A549 (cell line): ENCODE measurements at regions not wholly inside any gene's neighbourhood (a gene's known extent, or its start where the extent isn't known, plus 50 kb on each side); places are given as distances from the start of the nearest gene placed in this dataset.

Experiments
- ATAC-seq, 2 experiments: fragments of 200-7000 bp in 1 of 2; fragments of >200 bp in 1 of 2; cut with Nextera tagmentation in 1 of 2; cut with Tn5 transposase in 1 of 2; 3 replicates each; pipeline versions ENCODE4 v1.8.0 to v1.9.1; 2018 to 2020; ENCODE audit warnings: mild to moderate bottlenecking in 1 of 2, moderate library complexity in 1 of 2
- CTCF ChIA-PET: fragments of 300-600 bp; sonication (Branson Sonifier 250); formaldehyde crosslinking; extraction: SDS; loops from one replicate; lab custom pipeline; 2021; ENCODE audit warnings: antibody characterized with exemption, inconsistent platforms; lab: Yijun Ruan, JAX
- POLR2A ChIA-PET: fragments of 350-600 bp; formaldehyde crosslinking; extraction: SDS; loops from one replicate; lab custom pipeline; 2021; ENCODE audit warnings: antibody characterized with exemption, inconsistent platforms; lab: Yijun Ruan, JAX
- DNase-seq, 2 experiments: peaks; one replicate each; pipeline versions ENCODE4 v3.0.0 to v3.0.0-alpha.2; 2011 to 2016; ENCODE audit warnings: low read depth in 1 of 2, low spot score in 1 of 2
- FAIRE-seq: peaks from 2 replicates; lab custom pipeline; 2011; peaks lifted over from hg19 to GRCh38; lab: Jason Lieb, UNC
- H3K27ac ChIP-seq, 2 experiments: fragments of >200 bp; sonication (Bioruptor Twin); formaldehyde crosslinking; 3 replicates each; pipeline ENCODE4 v1.5.1; 2016 to 2017
- H3K4me1 ChIP-seq: fragments of >200 bp; sonication (Bioruptor Twin); formaldehyde crosslinking; 3 replicates; pipeline ENCODE4 v1.6.1; 2016
- H3K4me2 ChIP-seq: fragments of >200 bp; sonication (Bioruptor Twin); formaldehyde crosslinking; 3 replicates; pipeline ENCODE4 v1.6.1; 2016
- H3K4me3 ChIP-seq: fragments of >200 bp; sonication (Bioruptor Twin); formaldehyde crosslinking; 3 replicates; pipeline ENCODE4 v1.5.1; 2016
- H3K9me3 ChIP-seq: fragments of >200 bp; sonication (Bioruptor Twin); formaldehyde crosslinking; 3 replicates; pipeline ENCODE4 v1.6.1; 2016
- CBX2 ChIP-seq: fragments of 200-600 bp; sonication (generic); IDR thresholded peaks from 2 replicates; pipeline ENCODE4 v1.6.1; 2016; ENCODE audit warnings: low read depth, mild to moderate bottlenecking, borderline replicate concordance
- CBX8 ChIP-seq: fragments of 200-600 bp; sonication (generic); IDR thresholded peaks from 2 replicates; pipeline ENCODE4 v1.6.1; 2016
- CEBPB ChIP-seq, 2 experiments: fragments of >200 bp in 1 of 2; sonication (Bioruptor Twin) in 1 of 2; formaldehyde crosslinking in 1 of 2; IDR thresholded peaks; 2 replicates each; pipeline ENCODE4 v1.6.1; 2012 to 2016
- CHD2 ChIP-seq: fragments of 150-350 bp; IDR thresholded peaks from 2 replicates; pipeline ENCODE4 v1.6.1; 2014; ENCODE audit warnings: low read length; ENCODE audit not compliant: partially characterized antibody
- EP300 ChIP-seq, 2 experiments: fragments of >200 bp; sonication (Bioruptor Twin); formaldehyde crosslinking; IDR thresholded peaks; 2 replicates in 1 of 2; 3 replicates in 1 of 2; pipeline ENCODE4 v1.6.1; 2016 to 2017
- ESRRA ChIP-seq: fragments of 150-350 bp; IDR thresholded peaks from 2 replicates; pipeline ENCODE4 v1.6.1; 2014; ENCODE audit warnings: mild to moderate bottlenecking, low read length, borderline replicate concordance
- FOSB ChIP-seq: fragments of 250-450 bp; sonication (Bioruptor Pico); IDR thresholded peaks from 2 replicates; pipeline ENCODE4 v1.5.0; 2020; ENCODE audit warnings: mild to moderate bottlenecking, moderate library complexity
- GATA3 ChIP-seq: IDR thresholded peaks from 2 replicates; pipeline ENCODE4 v1.6.1; 2012; ENCODE audit warnings: borderline replicate concordance
- HOXA7 ChIP-seq: fragments of 250-450 bp; sonication (Bioruptor Pico); IDR thresholded peaks from 2 replicates; pipeline ENCODE4 v1.5.0; 2020; ENCODE audit warnings: mild to moderate bottlenecking, moderate library complexity
- KDM1A ChIP-seq: fragments of 200-600 bp; sonication (generic); IDR thresholded peaks from 2 replicates; pipeline ENCODE4 v1.6.1; 2016; ENCODE audit warnings: low read depth, mild to moderate bottlenecking
- KDM5A ChIP-seq: fragments of 200-600 bp; sonication (generic); IDR thresholded peaks from 2 replicates; pipeline ENCODE4 v1.6.1; 2016; ENCODE audit warnings: antibody characterized with exemption, mild to moderate bottlenecking
- MAZ ChIP-seq: fragments of 150-350 bp; IDR thresholded peaks from 2 replicates; pipeline ENCODE4 v1.6.1; 2014; ENCODE audit warnings: antibody characterized with exemption, low read depth, low read length, borderline replicate concordance
- MYC ChIP-seq: IDR thresholded peaks from 2 replicates; pipeline ENCODE4 v1.6.1; 2012; ENCODE audit warnings: mild to moderate bottlenecking, inconsistent platforms, low read length, improper control_type of control experiment, borderline replicate concordance
- NR3C1 ChIP-seq: fragments of >200 bp; sonication (Bioruptor Twin); formaldehyde crosslinking; IDR thresholded peaks from 3 replicates; pipeline ENCODE4 v1.6.1; 2017
- POLR2AphosphoS2 ChIP-seq: conservative IDR thresholded peaks from 2 replicates; pipeline ENCODE4 v1.6.1; 2012; ENCODE audit warnings: low read length, improper control_type of control experiment, inconsistent platforms
- RAD21 ChIP-seq, 2 experiments: fragments of >200 bp in 1 of 2; sonication (Bioruptor Twin) in 1 of 2; formaldehyde crosslinking in 1 of 2; IDR thresholded peaks in 1 of 2; conservative IDR thresholded peaks in 1 of 2; 2 replicates in 1 of 2; 3 replicates in 1 of 2; pipeline ENCODE4 v1.6.1; 2012 to 2018; ENCODE audit warnings: inconsistent platforms in 1 of 2
- RCOR1 ChIP-seq: fragments of 150-350 bp; IDR thresholded peaks from 2 replicates; pipeline ENCODE4 v1.6.1; 2014; ENCODE audit warnings: antibody characterized with exemption, low read length, low read depth
- TFCP2L1 ChIP-seq: fragments of 250-450 bp; sonication (Bioruptor Pico); IDR thresholded peaks from 2 replicates; pipeline ENCODE4 v1.5.0; 2021; ENCODE audit warnings: mild to moderate bottlenecking
- TP53 ChIP-seq: fragments of 250-450 bp; sonication (Bioruptor Pico); IDR thresholded peaks from 2 replicates; pipeline ENCODE4 v1.5.0; 2021; ENCODE audit warnings: mild to moderate bottlenecking, moderate library complexity
- ZC3H11A ChIP-seq: fragments of 450-650 bp; IDR thresholded peaks from 2 replicates; pipeline ENCODE4 v1.6.1; 2014; ENCODE audit warnings: antibody characterized with exemption, mild to moderate bottlenecking
- WGBS: methylation state at CpG from one replicate; pipeline ENCODE4 v1.1.6; 2017; ENCODE audit errors: missing lambda C conversion rate; 5-methylcytosine and 5-hydroxymethylcytosine counted together
- TF ChIP-seq, protein P1 (sequence below): fragments of 250-450 bp; sonication (Bioruptor Pico); IDR thresholded peaks from 2 replicates; pipeline ENCODE4 v1.5.0; 2020; ENCODE audit warnings: low read depth, mild to moderate bottlenecking, moderate library complexity
- TF ChIP-seq, protein P2 (sequence below): fragments of >200 bp; sonication (Bioruptor Twin); formaldehyde crosslinking; IDR thresholded peaks from 3 replicates; pipeline ENCODE4 v1.6.1; 2016
- TF ChIP-seq, protein P3 (sequence below): fragments of 450-650 bp; IDR thresholded peaks from 2 replicates; pipeline ENCODE4 v1.6.1; 2014; ENCODE audit warnings: antibody characterized with exemption
- TF ChIP-seq, protein P4 (sequence below): fragments of >200 bp; sonication (Bioruptor Twin); formaldehyde crosslinking; IDR thresholded peaks from 3 replicates; pipeline ENCODE4 v1.5.1; 2016
- TF ChIP-seq, protein P5 (sequence below): IDR thresholded peaks from 2 replicates; pipeline ENCODE4 v1.6.1; 2012
- TF ChIP-seq, protein P6 (sequence below): fragments of >200 bp; sonication (Bioruptor Twin); formaldehyde crosslinking; IDR thresholded peaks from 2 replicates; pipeline ENCODE4 v1.6.1; 2016
- TF ChIP-seq, protein P7 (sequence below): fragments of 200-600 bp; sonication (generic); IDR thresholded peaks from 2 replicates; pipeline ENCODE4 v1.6.1; 2016; ENCODE audit warnings: antibody characterized with exemption, mild to moderate bottlenecking, moderate library complexity

DNA sequence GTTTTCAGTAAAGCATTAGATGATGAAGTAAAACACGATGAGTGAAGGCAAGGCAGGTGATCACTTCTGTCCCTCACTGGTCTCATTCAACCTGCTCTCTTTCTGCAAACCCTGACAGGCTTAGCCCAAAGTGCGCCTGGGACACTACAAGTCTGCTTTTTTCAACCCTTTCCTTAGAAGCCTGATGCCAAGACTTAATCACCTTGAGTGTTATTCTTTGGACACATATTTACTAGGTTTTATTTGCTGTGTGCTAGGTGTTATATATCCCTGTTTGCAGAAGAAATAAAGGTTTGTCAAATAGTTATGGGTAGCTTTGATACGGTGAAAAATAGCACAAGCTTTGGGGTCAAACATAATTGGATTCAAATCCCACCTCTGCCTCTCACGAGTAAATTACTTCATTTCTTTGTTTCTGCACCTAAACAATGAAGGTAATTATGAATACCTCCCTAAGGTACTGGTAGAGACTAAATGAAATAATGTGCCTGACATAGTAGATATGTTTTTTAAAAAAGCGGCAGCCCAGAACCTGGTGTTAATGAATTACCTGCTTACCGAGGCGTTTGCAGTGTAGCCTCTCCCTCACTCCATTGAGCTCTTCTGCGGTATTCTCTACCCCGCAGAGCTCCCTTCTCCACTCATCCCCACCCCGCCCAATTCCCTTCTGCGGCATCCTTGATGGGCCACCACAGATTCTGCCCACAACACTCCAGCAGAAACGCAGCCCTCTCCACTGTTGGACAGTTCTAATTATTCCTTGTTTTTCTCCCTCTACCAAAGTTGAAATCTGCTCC lies 269.0 kb upstream of the TPM1 start:
- H3K4me2 ChIP-seq, result no peak overlapping the region
- H3K27ac ChIP-seq, result no peak overlapping the region
- no peak for FAIRE-seq
- ChIA-PET POLR2A (no interaction called here), CTCF (interaction anchor here (0.8 to 3.1 kb wide), 4 partner anchors 9 to 278 kb away, joined by 3 to 10 read pairs (median 8); no protein-coding TSS in a partner anchor)
- no peak overlapping the region for H3K4me3 ChIP-seq
- TF ChIP-seq POLR2AphosphoS2 (no peak), RAD21 (conservative IDR thresholded peaks at IDR 0.05 in 1 of 2, IDR thresholded peaks at IDR 0.05 in 1 of 2) (no peak), KDM1A (no peak), TFCP2L1 (no peak), FOSB (no peak), CHD2 (no peak), CBX2 (no peak), NR3C1 (no peak), GATA3 (no peak), RCOR1 (no peak), KDM5A (no peak), EP300 (IDR thresholded peaks at IDR 0.05) (no peak), CBX8 (no peak), ZC3H11A (no peak)
- TF ChIP-seq, protein P1, sequence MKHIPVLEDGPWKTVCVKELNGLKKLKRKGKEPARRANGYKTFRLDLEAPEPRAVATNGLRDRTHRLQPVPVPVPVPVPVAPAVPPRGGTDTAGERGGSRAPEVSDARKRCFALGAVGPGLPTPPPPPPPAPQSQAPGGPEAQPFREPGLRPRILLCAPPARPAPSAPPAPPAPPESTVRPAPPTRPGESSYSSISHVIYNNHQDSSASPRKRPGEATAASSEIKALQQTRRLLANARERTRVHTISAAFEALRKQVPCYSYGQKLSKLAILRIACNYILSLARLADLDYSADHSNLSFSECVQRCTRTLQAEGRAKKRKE (CRISPR knock-in tag), result no peak
- TF ChIP-seq, protein P2, sequence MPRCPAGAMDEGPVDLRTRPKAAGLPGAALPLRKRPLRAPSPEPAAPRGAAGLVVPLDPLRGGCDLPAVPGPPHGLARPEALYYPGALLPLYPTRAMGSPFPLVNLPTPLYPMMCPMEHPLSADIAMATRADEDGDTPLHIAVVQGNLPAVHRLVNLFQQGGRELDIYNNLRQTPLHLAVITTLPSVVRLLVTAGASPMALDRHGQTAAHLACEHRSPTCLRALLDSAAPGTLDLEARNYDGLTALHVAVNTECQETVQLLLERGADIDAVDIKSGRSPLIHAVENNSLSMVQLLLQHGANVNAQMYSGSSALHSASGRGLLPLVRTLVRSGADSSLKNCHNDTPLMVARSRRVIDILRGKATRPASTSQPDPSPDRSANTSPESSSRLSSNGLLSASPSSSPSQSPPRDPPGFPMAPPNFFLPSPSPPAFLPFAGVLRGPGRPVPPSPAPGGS, result no peak
- TF ChIP-seq, protein P3, sequence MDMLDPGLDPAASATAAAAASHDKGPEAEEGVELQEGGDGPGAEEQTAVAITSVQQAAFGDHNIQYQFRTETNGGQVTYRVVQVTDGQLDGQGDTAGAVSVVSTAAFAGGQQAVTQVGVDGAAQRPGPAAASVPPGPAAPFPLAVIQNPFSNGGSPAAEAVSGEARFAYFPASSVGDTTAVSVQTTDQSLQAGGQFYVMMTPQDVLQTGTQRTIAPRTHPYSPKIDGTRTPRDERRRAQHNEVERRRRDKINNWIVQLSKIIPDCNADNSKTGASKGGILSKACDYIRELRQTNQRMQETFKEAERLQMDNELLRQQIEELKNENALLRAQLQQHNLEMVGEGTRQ, result no peak
- no peaks in the 10 kb centered on the region for H3K9me3 ChIP-seq
- WGBS, result 88% methylated on average over 12 of the region's 12 CpGs
- no peak for ATAC-seq
- no peak for DNase-seq
- H3K4me1 ChIP-seq, result no peaks in the 10 kb centered on the region

DNA sequence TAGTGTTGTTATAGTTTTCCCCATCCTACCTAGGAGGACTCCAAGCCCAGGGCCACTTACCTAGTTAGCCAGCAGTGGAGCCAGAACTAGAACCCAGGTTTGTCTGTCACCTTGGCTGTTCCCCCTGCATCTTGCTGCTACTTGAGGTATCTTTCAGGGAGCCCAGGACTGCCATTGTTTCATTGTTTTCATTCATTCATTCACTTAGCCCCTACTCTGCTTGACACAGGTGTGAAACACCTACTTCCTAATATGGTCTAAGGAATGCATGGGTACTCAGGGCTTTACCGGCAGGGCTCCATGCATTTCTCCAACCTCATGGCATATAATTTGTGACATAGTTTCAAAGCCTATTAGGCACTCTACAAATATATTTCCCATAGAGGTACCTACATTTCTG lies 266.6 kb upstream of the TPM1 start:
- ATAC-seq (no peak), FAIRE-seq (no peak), DNase-seq (no peak)
- Histone ChIP-seq H3K4me2 (no peak overlapping the region), H3K9me3 (no peaks in the 10 kb centered on the region), H3K4me1 (peaks cover 7% of the 10 kb centered on the region; the same call in 1 of the 3 replicates), H3K4me3 (no peak overlapping the region), H3K27ac (no peak overlapping the region)
- WGBS, result 80% methylated on average over 1 of the region's 1 CpG
- ChIA-PET POLR2A (no interaction called here), CTCF (no interaction called here)
- TF ChIP-seq, protein P4, sequence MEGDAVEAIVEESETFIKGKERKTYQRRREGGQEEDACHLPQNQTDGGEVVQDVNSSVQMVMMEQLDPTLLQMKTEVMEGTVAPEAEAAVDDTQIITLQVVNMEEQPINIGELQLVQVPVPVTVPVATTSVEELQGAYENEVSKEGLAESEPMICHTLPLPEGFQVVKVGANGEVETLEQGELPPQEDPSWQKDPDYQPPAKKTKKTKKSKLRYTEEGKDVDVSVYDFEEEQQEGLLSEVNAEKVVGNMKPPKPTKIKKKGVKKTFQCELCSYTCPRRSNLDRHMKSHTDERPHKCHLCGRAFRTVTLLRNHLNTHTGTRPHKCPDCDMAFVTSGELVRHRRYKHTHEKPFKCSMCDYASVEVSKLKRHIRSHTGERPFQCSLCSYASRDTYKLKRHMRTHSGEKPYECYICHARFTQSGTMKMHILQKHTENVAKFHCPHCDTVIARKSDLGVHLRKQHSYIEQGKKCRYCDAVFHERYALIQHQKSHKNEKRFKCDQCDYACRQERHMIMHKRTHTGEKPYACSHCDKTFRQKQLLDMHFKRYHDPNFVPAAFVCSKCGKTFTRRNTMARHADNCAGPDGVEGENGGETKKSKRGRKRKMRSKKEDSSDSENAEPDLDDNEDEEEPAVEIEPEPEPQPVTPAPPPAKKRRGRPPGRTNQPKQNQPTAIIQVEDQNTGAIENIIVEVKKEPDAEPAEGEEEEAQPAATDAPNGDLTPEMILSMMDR, result no peak
- TF ChIP-seq GATA3, result no peak
- no peak for TF ChIP-seq CBX8
- TF ChIP-seq HOXA7 (CRISPR knock-in tag), result no peak
- no peak for TF ChIP-seq MYC
- no peak for TF ChIP-seq RAD21 (conservative IDR thresholded peaks at IDR 0.05 in 1 of 2, IDR thresholded peaks at IDR 0.05 in 1 of 2)
- TF ChIP-seq TP53, result no peak
- no peak for TF ChIP-seq ESRRA
- TF ChIP-seq, protein P5, sequence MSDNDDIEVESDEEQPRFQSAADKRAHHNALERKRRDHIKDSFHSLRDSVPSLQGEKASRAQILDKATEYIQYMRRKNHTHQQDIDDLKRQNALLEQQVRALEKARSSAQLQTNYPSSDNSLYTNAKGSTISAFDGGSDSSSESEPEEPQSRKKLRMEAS, result no peak
- no peak for TF ChIP-seq MAZ
- TF ChIP-seq, protein P6, sequence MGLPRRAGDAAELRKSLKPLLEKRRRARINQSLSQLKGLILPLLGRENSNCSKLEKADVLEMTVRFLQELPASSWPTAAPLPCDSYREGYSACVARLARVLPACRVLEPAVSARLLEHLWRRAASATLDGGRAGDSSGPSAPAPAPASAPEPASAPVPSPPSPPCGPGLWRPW, result no peak
- no peak for TF ChIP-seq KDM1A
- TF ChIP-seq, protein P3, result no peak
- no peak for TF ChIP-seq NR3C1
- TF ChIP-seq, protein P7, sequence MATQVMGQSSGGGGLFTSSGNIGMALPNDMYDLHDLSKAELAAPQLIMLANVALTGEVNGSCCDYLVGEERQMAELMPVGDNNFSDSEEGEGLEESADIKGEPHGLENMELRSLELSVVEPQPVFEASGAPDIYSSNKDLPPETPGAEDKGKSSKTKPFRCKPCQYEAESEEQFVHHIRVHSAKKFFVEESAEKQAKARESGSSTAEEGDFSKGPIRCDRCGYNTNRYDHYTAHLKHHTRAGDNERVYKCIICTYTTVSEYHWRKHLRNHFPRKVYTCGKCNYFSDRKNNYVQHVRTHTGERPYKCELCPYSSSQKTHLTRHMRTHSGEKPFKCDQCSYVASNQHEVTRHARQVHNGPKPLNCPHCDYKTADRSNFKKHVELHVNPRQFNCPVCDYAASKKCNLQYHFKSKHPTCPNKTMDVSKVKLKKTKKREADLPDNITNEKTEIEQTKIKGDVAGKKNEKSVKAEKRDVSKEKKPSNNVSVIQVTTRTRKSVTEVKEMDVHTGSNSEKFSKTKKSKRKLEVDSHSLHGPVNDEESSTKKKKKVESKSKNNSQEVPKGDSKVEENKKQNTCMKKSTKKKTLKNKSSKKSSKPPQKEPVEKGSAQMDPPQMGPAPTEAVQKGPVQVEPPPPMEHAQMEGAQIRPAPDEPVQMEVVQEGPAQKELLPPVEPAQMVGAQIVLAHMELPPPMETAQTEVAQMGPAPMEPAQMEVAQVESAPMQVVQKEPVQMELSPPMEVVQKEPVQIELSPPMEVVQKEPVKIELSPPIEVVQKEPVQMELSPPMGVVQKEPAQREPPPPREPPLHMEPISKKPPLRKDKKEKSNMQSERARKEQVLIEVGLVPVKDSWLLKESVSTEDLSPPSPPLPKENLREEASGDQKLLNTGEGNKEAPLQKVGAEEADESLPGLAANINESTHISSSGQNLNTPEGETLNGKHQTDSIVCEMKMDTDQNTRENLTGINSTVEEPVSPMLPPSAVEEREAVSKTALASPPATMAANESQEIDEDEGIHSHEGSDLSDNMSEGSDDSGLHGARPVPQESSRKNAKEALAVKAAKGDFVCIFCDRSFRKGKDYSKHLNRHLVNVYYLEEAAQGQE, result no peak
- no peak for TF ChIP-seq CEBPB (IDR thresholded peaks at IDR 0.05)
